ENCODE measurements at regions not wholly inside any gene's neighbourhood (a gene's known extent, or its start where the extent isn't known, plus 50 kb on each side); places are given as distances from the start of the nearest gene placed in this dataset.
A peak's percentile ranks its signal among the peaks of the same experiment; 100 is the strongest.

- H3K27me3 ChIP-seq (ENCODE audit: control insufficient read depth, insufficient read depth, low read length): no peaks in the 10 kb centered on the region
- H3K9me3 ChIP-seq (ENCODE audit: control insufficient read depth, insufficient read depth, low read depth, low read length): no peaks in the 10 kb centered on the region
- intact Hi-C loops (cut with micrococcal nuclease; ENCODE audit: unreplicated experiment): no loop called here
- ATAC-seq (no peak), DNase-seq (ENCODE audit: low read depth, low spot score) (no peak)
- ChIA-PET CTCF (no interaction called here), POLR2A (no interaction called here)
- no TSS peak for BruUV-seq (replicated peaks)
- H3K4me1 ChIP-seq (ENCODE audit: control insufficient read depth, insufficient read depth, low read length): no peaks in the 10 kb centered on the region
- H3K36me3 ChIP-seq (ENCODE audit: control insufficient read depth, insufficient read depth, low read length): no peaks in the 10 kb centered on the region
- no peak overlapping the region for H3K27ac ChIP-seq (ENCODE audit: low read length)
- no peak overlapping the region for H3K4me3 ChIP-seq (ENCODE audit: low read depth in 2 of 2, low read length in 2 of 2)
- TF ChIP-seq SIN3A (IDR thresholded peaks at IDR 0.05; ENCODE audit: borderline replicate concordance, insufficient read depth, low read depth, low read length) (no peak), CTCF (IDR thresholded peaks at IDR 0.05) (no peak), TCF7L2 (IDR thresholded peaks at IDR 0.05; ENCODE audit: low read depth, low read length) (no peak), REST (IDR thresholded peaks at IDR 0.05; ENCODE audit: insufficient read depth in 1 of 2, low read depth in 2 of 2, low read length in 1 of 2) (no peak), POLR2AphosphoS5 (IDR thresholded peaks at IDR 0.05; ENCODE audit: low read depth, low read length) (no peak)
- in situ Hi-C loops (cut with HindIII; ENCODE audit: low pct_unique_long_range_greater_than_20kb, low sequenced_read_pairs): no loop called here
These were observed 248.3 kb downstream of the TRIB2 start for GRCh38 chr2:12964904-12965539.

- Histone ChIP-seq H3K4me1 (ENCODE audit: control insufficient read depth, insufficient read depth, low read length) (no peaks in the 10 kb centered on the region), H3K9me3 (ENCODE audit: control insufficient read depth, insufficient read depth, low read depth, low read length) (no peaks in the 10 kb centered on the region), H3K27me3 (ENCODE audit: control insufficient read depth, insufficient read depth, low read length) (no peaks in the 10 kb centered on the region), H3K36me3 (ENCODE audit: control insufficient read depth, insufficient read depth, low read length) (no peaks in the 10 kb centered on the region), H3K4me3 (ENCODE audit: low read depth in 2 of 2, low read length in 2 of 2) (no peak overlapping the region), H3K27ac (ENCODE audit: low read length) (no peak overlapping the region)
- ChIA-PET POLR2A (no interaction called here), CTCF (no interaction called here)
- intact Hi-C loops (cut with micrococcal nuclease; ENCODE audit: unreplicated experiment) (no loop called here), in situ Hi-C loops (cut with HindIII; ENCODE audit: low pct_unique_long_range_greater_than_20kb, low sequenced_read_pairs) (no loop called here)
- peak; percentile 25 for DNase-seq (ENCODE audit: low read depth, low spot score)
- no TSS peak for BruUV-seq (replicated peaks)
- no peak for ATAC-seq
- no peak for TF ChIP-seq POLR2AphosphoS5 (IDR thresholded peaks at IDR 0.05; ENCODE audit: low read depth, low read length)
- TF ChIP-seq SIN3A (IDR thresholded peaks at IDR 0.05; ENCODE audit: borderline replicate concordance, insufficient read depth, low read depth, low read length): no peak
- TF ChIP-seq CTCF (IDR thresholded peaks at IDR 0.05): no peak
- no peak for TF ChIP-seq REST (IDR thresholded peaks at IDR 0.05; ENCODE audit: insufficient read depth in 1 of 2, low read depth in 2 of 2, low read length in 1 of 2)
- no peak for TF ChIP-seq TCF7L2 (IDR thresholded peaks at IDR 0.05; ENCODE audit: low read depth, low read length)
These were observed 249.0 kb downstream of the TRIB2 start for GRCh38 chr2:12965540-12966269.

Data from Panc1 (cell line).